GM12878 (cell line): ENCODE measurements at regions not wholly inside any gene's neighbourhood (a gene's known extent, or its start where the extent isn't known, plus 50 kb on each side); places are given as distances from the start of the nearest gene placed in this dataset.
A peak's percentile ranks its signal among the peaks of the same experiment; 100 is the strongest.

Source experiments
- ATAC-seq: fragments of 200-7000 bp; cut with Tn5 transposase; 3 replicates; pipeline ENCODE4 v1.9.1; 2020; ENCODE audit warnings: mild to moderate bottlenecking, moderate library complexity
- BruUV-seq: library from RNA; stranded (reverse); fragments of 400-500 nt; replicated peaks from 2 replicates; lab custom pipeline; 2021; lab: Mats Ljungman, UMichigan
- CTCF ChIA-PET: fragments of 300-600 bp; sonication (Branson Sonifier 250); formaldehyde crosslinking; extraction: SDS; loops from one replicate; lab custom pipeline; 2021; ENCODE audit warnings: inconsistent platforms; lab: Yijun Ruan, JAX
- POLR2A ChIA-PET: fragments of 350-600 bp; formaldehyde crosslinking; extraction: SDS; loops from one replicate; lab custom pipeline; 2021; ENCODE audit warnings: inconsistent platforms; lab: Charles Lee
- RAD21 ChIA-PET: fragments of 300-600 bp; sonication (Branson Sonifier 250); formaldehyde crosslinking; loops from one replicate; lab custom pipeline; 2023; ENCODE audit warnings: antibody characterized with exemption; ENCODE audit not compliant: unreplicated experiment; lab: Charles Lee
- SMC1A ChIA-PET: fragments of 300-600 bp; sonication (Branson Sonifier 250); formaldehyde crosslinking; loops from one replicate; lab custom pipeline; 2023; ENCODE audit not compliant: unreplicated experiment, uncharacterized antibody; lab: Charles Lee
- DNase-seq: peaks from one replicate; pipeline ENCODE4 v3.0.0-alpha.2; 2011; ENCODE audit warnings: low read depth, low spot score
- FAIRE-seq: peaks from 3 replicates; lab custom pipeline; 2011; peaks lifted over from hg19 to GRCh38; lab: Jason Lieb, UNC
- H2AFZ ChIP-seq: 2 replicates; pipeline ENCODE4 v1.6.0; 2011; ENCODE audit warnings: low read depth, low read length, control low read depth; ENCODE audit not compliant: control insufficient read depth
- H3K27ac ChIP-seq: 2 replicates; pipeline ENCODE4 v1.5.1; 2011; ENCODE audit warnings: control low read depth; ENCODE audit not compliant: control insufficient read depth, insufficient read depth
- H3K27me3 ChIP-seq, 2 experiments: replicated peaks in 1 of 2; 2 replicates each; pipeline versions ENCODE4 v1.6.0 to v1.6.1; 2011; ENCODE audit warnings: low read length in 1 of 2; ENCODE audit not compliant: control insufficient read depth in 2 of 2, insufficient read depth in 2 of 2
- H3K36me3 ChIP-seq, 2 experiments: 2 replicates each; pipeline ENCODE4 v1.5.1; 2011; ENCODE audit warnings: low read length in 1 of 2; ENCODE audit not compliant: control insufficient read depth in 2 of 2, insufficient read depth in 2 of 2
- H3K4me1 ChIP-seq: 2 replicates; pipeline ENCODE4 v1.6.1; 2011; ENCODE audit warnings: mild to moderate bottlenecking, low read length, moderate library complexity, mixed read lengths; ENCODE audit not compliant: control insufficient read depth, insufficient read depth
- H3K4me2 ChIP-seq: 2 replicates; pipeline ENCODE4 v1.6.0; 2011; ENCODE audit warnings: control low read depth; ENCODE audit not compliant: control insufficient read depth, insufficient read depth
- H3K4me3 ChIP-seq: fragments of 200-600 bp; sonication (generic); 2 replicates; pipeline ENCODE4 v1.5.1; 2016
- H3K79me2 ChIP-seq: 2 replicates; pipeline ENCODE4 v1.6.0; 2011; ENCODE audit warnings: low read length; ENCODE audit not compliant: control insufficient read depth, insufficient read depth
- H3K9ac ChIP-seq: 2 replicates; pipeline ENCODE4 v1.8.0; 2011; ENCODE audit warnings: low read length, control low read depth, mixed read lengths; ENCODE audit not compliant: control insufficient read depth, insufficient read depth
- H3K9me3 ChIP-seq: replicated peaks from 3 replicates; pipeline ENCODE4 v1.5.1; 2011; ENCODE audit warnings: mild to moderate bottlenecking, low read length; ENCODE audit not compliant: control insufficient read depth, insufficient read depth
- H4K20me1 ChIP-seq: 2 replicates; pipeline ENCODE4 v1.6.0; 2011; ENCODE audit not compliant: control insufficient read depth, insufficient read depth
- ASH2L ChIP-seq: fragments of 300-600, 200-600 bp; sonication (generic); IDR thresholded peaks from 2 replicates; pipeline ENCODE4 v1.6.1; 2017; ENCODE audit warnings: low read depth, mild to moderate bottlenecking, borderline replicate concordance
- E2F8 ChIP-seq: fragments of 450-650 bp; IDR thresholded peaks from 2 replicates; pipeline ENCODE4 v1.6.1; 2018; ENCODE audit warnings: mild to moderate bottlenecking, low read depth, moderate library complexity; ENCODE audit not compliant: partially characterized antibody
- HSF1 ChIP-seq: fragments of 150-350 bp; IDR thresholded peaks from 2 replicates; pipeline ENCODE4 v1.6.1; 2014; ENCODE audit warnings: mild to moderate bottlenecking, low read depth, low read length
- MLLT1 ChIP-seq: fragments of 450-650 bp; IDR thresholded peaks from 2 replicates; pipeline ENCODE4 v1.6.1; 2016; ENCODE audit warnings: mild to moderate bottlenecking
- NFYB ChIP-seq: IDR thresholded peaks from 2 replicates; pipeline ENCODE4 v1.6.1; 2011; ENCODE audit warnings: low read depth, mild to moderate bottlenecking, low read length, improper control_type of control experiment, moderate library complexity; ENCODE audit not compliant: insufficient read depth
- ZBTB11 ChIP-seq: fragments of 450-650 bp; formaldehyde crosslinking; IDR thresholded peaks from 2 replicates; pipeline ENCODE4 v1.5.0; 2022; ENCODE audit warnings: mild to moderate bottlenecking, missing genetic modification characterization
- ZNF592 ChIP-seq: fragments of 450-650 bp; IDR thresholded peaks from 2 replicates; pipeline ENCODE4 v1.6.1; 2017; ENCODE audit warnings: mild to moderate bottlenecking, moderate library complexity
- WGBS: methylation state at CpG from one replicate; pipeline ENCODE4 v1.1.6; 2016; ENCODE audit warnings: low lambda C conversion rate; ENCODE audit not compliant: insufficient replicate concordance, insufficient coverage; ENCODE audit errors: missing lambda C conversion rate; 5-methylcytosine and 5-hydroxymethylcytosine counted together
- in situ Hi-C: fragments of 300-500 bp; cut with MboI; formaldehyde crosslinking; loops from 9 replicates; pipeline ENCODE4 v1.14.3; 2018; ENCODE audit warnings: mixed read lengths
- intact Hi-C: fragments of 100-400 bp; cut with micrococcal nuclease; formaldehyde crosslinking; loops from one replicate; pipeline ENCODE4 v1.14.2; 2022; ENCODE audit not compliant: unreplicated experiment

- POLR2A ChIA-PET: no interaction called here
- H3K27me3 ChIP-seq: no peaks in the 10 kb centered on the region
- no peaks in the 10 kb centered on the region for H4K20me1 ChIP-seq
- in situ Hi-C loops: no loop called here
- ATAC-seq (peak; percentile 38), FAIRE-seq (peak; percentile 35), DNase-seq (no peak)
- no peak overlapping the region for H2AFZ ChIP-seq
- no peak overlapping the region for H3K27ac ChIP-seq
- 37% methylated on average over 3 of the region's 3 CpGs for WGBS
- RAD21 ChIA-PET: no interaction called here
- H3K4me2 ChIP-seq: no peak overlapping the region
- CTCF ChIA-PET: interaction anchor here (0.5 kb wide), 1 partner anchor 254 kb away, joined by 4 read pairs; no protein-coding TSS in a partner anchor
- intact Hi-C loops: no loop called here
- H3K9me3 ChIP-seq: no peaks in the 10 kb centered on the region
- BruUV-seq: no TSS peak
- SMC1A ChIA-PET: no interaction called here
- H3K79me2 ChIP-seq: no peaks in the 10 kb centered on the region
- H3K4me3 ChIP-seq: no peak overlapping the region
- H3K4me1 ChIP-seq: no peaks in the 10 kb centered on the region
- no peaks in the 10 kb centered on the region for H3K36me3 ChIP-seq
- H3K9ac ChIP-seq: no peak overlapping the region
- no peak for TF ChIP-seq ZNF592
- no peak for TF ChIP-seq ASH2L
- TF ChIP-seq NFYB: no peak
- TF ChIP-seq ZBTB11 (CRISPR knock-in tag): no peak
- no peak for TF ChIP-seq HSF1
- TF ChIP-seq MLLT1: no peak
- TF ChIP-seq E2F8: no peak
These were observed 243.0 kb downstream of the HNMT start for GRCh38 chr2:138207074-138207930.
